D721Med (cell line): ENCODE measurements at regions not wholly inside any gene's neighbourhood (a gene's known extent, or its start where the extent isn't known, plus 50 kb on each side); places are given as distances from the start of the nearest gene placed in this dataset.

Experiments used
- DNase-seq: peaks from one replicate; pipeline ENCODE4 v3.0.0; 2011; ENCODE audit warnings: low spot score; ENCODE audit not compliant: insufficient read length
- FAIRE-seq: peaks from 2 replicates; lab custom pipeline; 2011; peaks lifted over from hg19 to GRCh38; lab: Jason Lieb, UNC
- CTCF ChIP-seq: IDR thresholded peaks from 2 replicates; pipeline ENCODE4 v1.5.1; 2012; ENCODE audit warnings: mild to moderate bottlenecking, control low read depth; ENCODE audit not compliant: insufficient read depth; ENCODE audit errors: missing control alignments

GRCh38 chr17:63171428-63172393, 205.7 kb downstream of the TANC2 start:
- DNase-seq = peak; percentile 27
- peak; percentile 63 for FAIRE-seq
- TF ChIP-seq CTCF = no peak

GRCh38 chr17:63173450-63173849, 207.4 kb downstream of the TANC2 start:
- DNase-seq = no peak
- no peak for FAIRE-seq
- TF ChIP-seq CTCF = no peak

- FAIRE-seq (no peak), DNase-seq (no peak)
- no peak for TF ChIP-seq CTCF
Measured at GRCh38 chr17:63173903-63174302, 207.9 kb downstream of the TANC2 start.

GRCh38 chr17:63178530-63178929, 212.5 kb downstream of the TANC2 start:
- DNase-seq = no peak
- no peak for TF ChIP-seq CTCF
- no peak for FAIRE-seq

GRCh38 chr17:63181856-63182255, 215.8 kb downstream of the TANC2 start:
- FAIRE-seq = no peak
- DNase-seq = no peak
- TF ChIP-seq CTCF = no peak

- FAIRE-seq (no peak), DNase-seq (no peak)
- peak; percentile 40 for TF ChIP-seq CTCF
Measured at GRCh38 chr17:63185420-63185819, 219.4 kb downstream of the TANC2 start.

- no peak for TF ChIP-seq CTCF
- DNase-seq (no peak), FAIRE-seq (no peak)
Measured at GRCh38 chr17:63189082-63189481, 223.0 kb downstream of the TANC2 start.
